GM12878 (cell line): ENCODE measurements at regions not wholly inside any gene's neighbourhood (a gene's known extent, or its start where the extent isn't known, plus 50 kb on each side); places are given as distances from the start of the nearest gene placed in this dataset.

Source experiments
- ATAC-seq: fragments of 200-7000 bp; cut with Tn5 transposase; 3 replicates; pipeline ENCODE4 v1.9.1; 2020; ENCODE audit warnings: mild to moderate bottlenecking, moderate library complexity
- BruUV-seq: library from RNA; stranded (reverse); fragments of 400-500 nt; replicated peaks from 2 replicates; lab custom pipeline; 2021; lab: Mats Ljungman, UMichigan
- CTCF ChIA-PET: fragments of 300-600 bp; sonication (Branson Sonifier 250); formaldehyde crosslinking; extraction: SDS; loops from one replicate; lab custom pipeline; 2021; ENCODE audit warnings: inconsistent platforms; lab: Yijun Ruan, JAX
- POLR2A ChIA-PET: fragments of 350-600 bp; formaldehyde crosslinking; extraction: SDS; loops from one replicate; lab custom pipeline; 2021; ENCODE audit warnings: inconsistent platforms; lab: Charles Lee
- RAD21 ChIA-PET: fragments of 300-600 bp; sonication (Branson Sonifier 250); formaldehyde crosslinking; loops from one replicate; lab custom pipeline; 2023; ENCODE audit warnings: antibody characterized with exemption; ENCODE audit not compliant: unreplicated experiment; lab: Charles Lee
- SMC1A ChIA-PET: fragments of 300-600 bp; sonication (Branson Sonifier 250); formaldehyde crosslinking; loops from one replicate; lab custom pipeline; 2023; ENCODE audit not compliant: unreplicated experiment, uncharacterized antibody; lab: Charles Lee
- DNase-seq: peaks from one replicate; pipeline ENCODE4 v3.0.0-alpha.2; 2011; ENCODE audit warnings: low read depth, low spot score
- FAIRE-seq: peaks from 3 replicates; lab custom pipeline; 2011; peaks lifted over from hg19 to GRCh38; lab: Jason Lieb, UNC
- H2AFZ ChIP-seq: 2 replicates; pipeline ENCODE4 v1.6.0; 2011; ENCODE audit warnings: low read depth, low read length, control low read depth; ENCODE audit not compliant: control insufficient read depth
- H3K27ac ChIP-seq: 2 replicates; pipeline ENCODE4 v1.5.1; 2011; ENCODE audit warnings: control low read depth; ENCODE audit not compliant: control insufficient read depth, insufficient read depth
- H3K27me3 ChIP-seq, 2 experiments: replicated peaks in 1 of 2; 2 replicates each; pipeline versions ENCODE4 v1.6.0 to v1.6.1; 2011; ENCODE audit warnings: low read length in 1 of 2; ENCODE audit not compliant: control insufficient read depth in 2 of 2, insufficient read depth in 2 of 2
- H3K36me3 ChIP-seq, 2 experiments: 2 replicates each; pipeline ENCODE4 v1.5.1; 2011; ENCODE audit warnings: low read length in 1 of 2; ENCODE audit not compliant: control insufficient read depth in 2 of 2, insufficient read depth in 2 of 2
- H3K4me1 ChIP-seq: 2 replicates; pipeline ENCODE4 v1.6.1; 2011; ENCODE audit warnings: mild to moderate bottlenecking, low read length, moderate library complexity, mixed read lengths; ENCODE audit not compliant: control insufficient read depth, insufficient read depth
- H3K4me2 ChIP-seq: 2 replicates; pipeline ENCODE4 v1.6.0; 2011; ENCODE audit warnings: control low read depth; ENCODE audit not compliant: control insufficient read depth, insufficient read depth
- H3K4me3 ChIP-seq: fragments of 200-600 bp; sonication (generic); 2 replicates; pipeline ENCODE4 v1.5.1; 2016
- H3K79me2 ChIP-seq: 2 replicates; pipeline ENCODE4 v1.6.0; 2011; ENCODE audit warnings: low read length; ENCODE audit not compliant: control insufficient read depth, insufficient read depth
- H3K9ac ChIP-seq: 2 replicates; pipeline ENCODE4 v1.8.0; 2011; ENCODE audit warnings: low read length, control low read depth, mixed read lengths; ENCODE audit not compliant: control insufficient read depth, insufficient read depth
- H3K9me3 ChIP-seq: replicated peaks from 3 replicates; pipeline ENCODE4 v1.5.1; 2011; ENCODE audit warnings: mild to moderate bottlenecking, low read length; ENCODE audit not compliant: control insufficient read depth, insufficient read depth
- H4K20me1 ChIP-seq: 2 replicates; pipeline ENCODE4 v1.6.0; 2011; ENCODE audit not compliant: control insufficient read depth, insufficient read depth
- GABPA ChIP-seq: IDR thresholded peaks from 2 replicates; pipeline ENCODE4 v1.6.1; 2014; ENCODE audit warnings: antibody characterized with exemption, low read depth, mild to moderate bottlenecking, inconsistent platforms
- HDGF ChIP-seq: fragments of 450-650 bp; IDR thresholded peaks from 2 replicates; pipeline ENCODE4 v1.6.1; 2016; ENCODE audit warnings: antibody characterized with exemption
- IKZF2 ChIP-seq, 2 experiments: fragments of 450-650 bp; IDR thresholded peaks; 2 replicates each; pipeline ENCODE4 v1.6.1; 2017; ENCODE audit warnings: mild to moderate bottlenecking in 2 of 2, moderate library complexity in 2 of 2
- IRF4 ChIP-seq: IDR thresholded peaks from 2 replicates; pipeline ENCODE4 v1.6.1; 2011; ENCODE audit warnings: low read depth, low read length
- MEF2A ChIP-seq: IDR thresholded peaks from 2 replicates; pipeline ENCODE4 v1.6.1; 2011; ENCODE audit warnings: low read depth, mild to moderate bottlenecking, low read length, moderate library complexity; ENCODE audit not compliant: insufficient read depth
- MEF2B ChIP-seq: fragments of 450-650 bp; IDR thresholded peaks from 2 replicates; pipeline ENCODE4 v1.6.1; 2018; ENCODE audit warnings: mild to moderate bottlenecking, moderate library complexity; ENCODE audit not compliant: partially characterized antibody, poor library complexity, severe bottlenecking
- NFYA ChIP-seq: IDR thresholded peaks from 2 replicates; pipeline ENCODE4 v1.6.1; 2011; ENCODE audit warnings: low read depth, mild to moderate bottlenecking, low read length, improper control_type of control experiment, borderline replicate concordance
- SKIL ChIP-seq: fragments of 450-650 bp; IDR thresholded peaks from 2 replicates; pipeline ENCODE4 v1.6.1; 2017; ENCODE audit warnings: mild to moderate bottlenecking, low read depth, inconsistent platforms; ENCODE audit not compliant: poor library complexity, severe bottlenecking
- TBL1XR1 ChIP-seq: IDR thresholded peaks from 2 replicates; pipeline ENCODE4 v1.6.1; 2012; ENCODE audit warnings: low read depth, low read length, improper control_type of control experiment
- ZBED1 ChIP-seq: IDR thresholded peaks from 2 replicates; pipeline ENCODE4 v1.6.1; 2016; ENCODE audit warnings: borderline replicate concordance
- ZNF207 ChIP-seq: fragments of 450-650 bp; IDR thresholded peaks from 2 replicates; pipeline ENCODE4 v1.6.1; 2014; ENCODE audit warnings: antibody characterized with exemption, mild to moderate bottlenecking, borderline replicate concordance
- ZNF24 ChIP-seq: fragments of 450-650 bp; IDR thresholded peaks from 2 replicates; pipeline ENCODE4 v1.6.1; 2017; ENCODE audit warnings: antibody characterized with exemption, mild to moderate bottlenecking
- WGBS: methylation state at CpG from one replicate; pipeline ENCODE4 v1.1.6; 2016; ENCODE audit warnings: low lambda C conversion rate; ENCODE audit not compliant: insufficient replicate concordance, insufficient coverage; ENCODE audit errors: missing lambda C conversion rate; 5-methylcytosine and 5-hydroxymethylcytosine counted together
- in situ Hi-C: fragments of 300-500 bp; cut with MboI; formaldehyde crosslinking; loops from 9 replicates; pipeline ENCODE4 v1.14.3; 2018; ENCODE audit warnings: mixed read lengths
- intact Hi-C: fragments of 100-400 bp; cut with micrococcal nuclease; formaldehyde crosslinking; loops from one replicate; pipeline ENCODE4 v1.14.2; 2022; ENCODE audit not compliant: unreplicated experiment

- no peak overlapping the region for H3K4me3 ChIP-seq
- TF ChIP-seq IRF4, result no peak
- TF ChIP-seq ZBED1, result no peak
- TF ChIP-seq NFYA, result no peak
- TF ChIP-seq MEF2B, result no peak
- no peak for TF ChIP-seq SKIL
- TF ChIP-seq ZNF207, result no peak
- TF ChIP-seq IKZF2 (IDR thresholded peaks at IDR 0.05), result no peak
- no peak for TF ChIP-seq ZNF24
- TF ChIP-seq TBL1XR1, result no peak
- no peak for TF ChIP-seq GABPA
- no peak for TF ChIP-seq MEF2A
- no peak for TF ChIP-seq HDGF
- SMC1A ChIA-PET, result interaction anchor here (0.9 kb wide), 1 partner anchor 11 kb away, joined by 3 read pairs; no protein-coding TSS in a partner anchor
- H3K4me1 ChIP-seq, result no peaks in the 10 kb centered on the region
- RAD21 ChIA-PET, result no interaction called here
- in situ Hi-C loops (no loop called here), intact Hi-C loops (no loop called here)
- H3K9me3 ChIP-seq, result no peaks in the 10 kb centered on the region
- no peaks in the 10 kb centered on the region for H3K36me3 ChIP-seq
- FAIRE-seq, result no peak
- POLR2A ChIA-PET, result no interaction called here
- H4K20me1 ChIP-seq, result no peaks in the 10 kb centered on the region
- no peaks in the 10 kb centered on the region for H3K27me3 ChIP-seq
- no peaks in the 10 kb centered on the region for H3K79me2 ChIP-seq
- ATAC-seq, result no peak
- no peak overlapping the region for H3K27ac ChIP-seq
- CTCF ChIA-PET, result no interaction called here
- no TSS peak for BruUV-seq
- DNase-seq, result no peak
- no peak overlapping the region for H3K4me2 ChIP-seq
- no peak overlapping the region for H2AFZ ChIP-seq
- WGBS, result 0% methylated on average over 3 of the region's 3 CpGs
- no peak overlapping the region for H3K9ac ChIP-seq
These were observed 765.4 kb downstream of the TMEM182 start for GRCh38 chr2:103527278-103527677.
